ENCODE measurements at regions not wholly inside any gene's neighbourhood (a gene's known extent, or its start where the extent isn't known, plus 50 kb on each side); places are given as distances from the start of the nearest gene placed in this dataset.

- TF ChIP-seq CTCF (IDR thresholded peaks at IDR 0.05; ENCODE audit: borderline replicate concordance, extremely low read depth, low read length, poor library complexity, severe bottlenecking) (no peak), EZH2 (IDR thresholded peaks at IDR 0.05; ENCODE audit: borderline replicate concordance, low read depth, low read length, severe bottlenecking) (no peak)
These were observed 107.8 kb upstream of the ZNF521 start for GRCh38 chr18:25459814-25460213.
